Endothelial cell of hepatic sinusoid (primary cell): ENCODE measurements at regions not wholly inside any gene's neighbourhood (a gene's known extent, or its start where the extent isn't known, plus 50 kb on each side); places are given as distances from the start of the nearest gene placed in this dataset.

Source experiments
- in situ Hi-C: cut with HindIII; loops from 2 replicates; pipeline ENCODE4 v1.10.0; 2017; ENCODE audit warnings: low sequenced_read_pairs

GRCh38 chr14:76551906-76552305, 176.0 kb downstream of the ESRRB start:
- in situ Hi-C loops = no loop called here

GRCh38 chr14:76564471-76565422, 188.8 kb downstream of the ESRRB start:
- in situ Hi-C loops = loop anchor here (10.0 kb wide), 1 partner anchor 90 kb away; no protein-coding TSS in a partner anchor

DNA sequence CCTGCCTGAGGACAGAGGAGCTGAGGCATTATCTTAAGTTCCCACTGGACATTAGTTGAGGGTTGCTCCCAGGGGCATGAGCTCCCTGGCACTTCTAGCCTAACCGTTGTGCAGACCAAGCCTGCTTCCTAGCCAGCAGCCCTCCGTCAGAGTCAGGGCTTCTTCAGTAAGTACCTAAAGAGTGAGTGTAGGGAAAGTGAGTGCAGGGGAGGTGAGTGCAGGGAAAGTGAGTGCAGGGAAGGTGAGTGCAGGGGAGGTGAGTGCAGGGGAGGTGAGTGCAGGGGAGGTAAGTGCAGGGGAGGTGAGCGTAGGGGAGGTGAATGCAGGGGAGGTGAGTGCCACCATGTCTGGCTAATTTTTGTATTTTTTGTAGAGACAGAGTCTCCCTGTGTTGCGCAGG, 190.5 kb downstream of the ESRRB start:
- in situ Hi-C loops = loop anchor here (10.0 kb wide), 1 partner anchor 92 kb away; no protein-coding TSS in a partner anchor

GRCh38 chr14:76574416-76575095, 186.7 kb upstream of the VASH1 start:
- in situ Hi-C loops = loop anchor here (5.0 kb wide), 1 partner anchor 37 kb away; no protein-coding TSS in a partner anchor

GRCh38 chr14:76575108-76575507, 186.2 kb upstream of the VASH1 start:
- in situ Hi-C loops = no loop called here

DNA sequence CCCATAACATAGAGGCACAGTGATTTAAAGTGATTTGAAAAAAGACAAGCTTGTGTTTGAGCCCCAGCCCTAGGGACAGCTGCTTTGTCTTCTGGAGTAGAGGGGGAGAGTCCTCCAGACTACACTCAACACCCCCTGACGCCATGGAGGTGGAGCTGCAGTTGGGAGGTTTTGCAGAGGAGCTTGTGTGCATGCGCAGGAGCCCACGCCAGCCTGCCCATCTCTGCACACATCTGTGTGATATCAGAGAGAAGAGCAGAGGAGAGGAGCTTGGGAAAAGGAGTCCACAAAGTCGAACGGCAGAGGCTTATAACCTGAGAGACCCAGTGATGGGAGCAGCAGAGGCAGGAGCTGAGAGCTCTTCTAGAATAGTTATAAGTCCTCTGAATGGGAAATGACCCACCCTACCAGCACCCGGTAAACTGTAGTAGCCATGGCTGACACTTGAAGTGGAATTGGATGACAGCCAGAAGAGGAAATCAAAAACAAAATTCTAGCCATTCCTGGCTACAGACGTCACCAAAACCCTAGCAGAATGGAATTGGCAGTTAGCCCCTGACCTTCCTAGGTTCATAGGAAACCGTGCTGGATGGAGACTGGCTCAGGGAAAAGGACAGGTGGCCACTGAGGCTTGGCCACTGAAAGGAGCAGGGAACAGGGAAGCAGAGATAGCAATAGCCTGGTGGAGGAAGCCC, 185.1 kb upstream of the VASH1 start:
- in situ Hi-C loops = no loop called here

- in situ Hi-C loops = no loop called here
Measured at GRCh38 chr14:76577090-76577489, 184.2 kb upstream of the VASH1 start.

DNA sequence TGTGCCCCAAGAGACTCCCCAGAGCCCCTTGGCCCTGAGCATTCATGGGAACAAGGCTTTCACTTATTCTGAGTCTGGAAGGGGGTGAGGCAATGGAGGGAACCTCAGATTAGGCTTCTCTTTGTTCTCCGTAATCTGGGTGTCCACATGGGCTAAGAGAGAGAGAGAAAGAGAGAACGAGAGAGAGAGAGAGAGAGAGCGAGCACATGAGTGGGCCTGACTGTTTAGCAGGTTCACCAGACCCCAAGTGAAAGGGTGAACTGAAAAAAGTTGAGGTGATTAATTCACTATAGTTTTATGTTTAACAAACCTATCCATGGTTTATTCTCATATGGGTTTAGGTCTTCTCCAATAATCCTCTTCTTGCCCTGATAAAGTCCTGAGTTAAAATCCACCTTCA, 183.4 kb upstream of the VASH1 start:
- in situ Hi-C loops = no loop called here

- in situ Hi-C loops = no loop called here
Measured at GRCh38 chr14:76580399-76580798, 180.9 kb upstream of the VASH1 start.

GRCh38 chr14:76580967-76581366, 180.3 kb upstream of the VASH1 start:
- in situ Hi-C loops = no loop called here

- in situ Hi-C loops = no loop called here
Measured at GRCh38 chr14:76581592-76581991, 179.7 kb upstream of the VASH1 start.

DNA sequence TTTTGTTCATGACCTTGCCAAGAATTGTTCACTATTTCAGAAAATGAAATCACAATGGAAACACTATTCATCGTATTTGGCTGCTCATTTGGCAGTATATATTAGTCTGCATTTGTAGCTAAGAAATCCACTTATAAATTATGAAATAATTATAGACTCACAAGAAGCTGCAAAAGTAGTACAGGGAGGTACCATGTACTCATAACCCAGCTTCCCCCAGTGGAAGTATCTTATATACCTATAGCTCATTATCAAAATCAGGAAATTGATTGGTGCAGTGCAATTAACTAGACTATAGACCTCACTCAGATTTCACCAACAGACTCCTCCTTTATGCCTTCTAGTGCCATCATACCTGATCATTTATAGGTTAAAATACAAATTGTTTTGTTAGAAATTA, 178.8 kb upstream of the VASH1 start:
- in situ Hi-C loops = no loop called here

GRCh38 chr14:76583174-76583573, 178.1 kb upstream of the VASH1 start:
- in situ Hi-C loops = no loop called here

DNA sequence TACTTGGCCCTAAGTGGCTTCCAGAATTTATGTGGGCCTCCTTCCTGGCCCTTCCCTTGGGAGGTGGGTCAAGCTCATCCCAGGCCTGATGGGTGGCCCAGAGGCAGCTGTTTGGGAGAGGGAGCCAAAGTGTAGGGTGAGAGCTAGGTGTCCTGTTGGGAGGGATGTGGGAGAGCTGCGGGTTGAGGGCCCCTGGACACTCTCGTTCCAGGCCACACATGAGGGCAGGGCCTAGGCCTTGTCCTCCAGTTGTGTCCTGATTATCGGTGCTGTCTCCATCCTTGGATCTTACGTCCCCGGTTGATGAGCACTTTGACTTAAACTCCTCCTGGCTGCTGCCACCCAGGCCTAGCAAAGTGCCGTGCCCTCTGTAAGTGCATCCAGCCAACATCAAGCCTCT, 177.5 kb upstream of the VASH1 start:
- in situ Hi-C loops = no loop called here

DNA sequence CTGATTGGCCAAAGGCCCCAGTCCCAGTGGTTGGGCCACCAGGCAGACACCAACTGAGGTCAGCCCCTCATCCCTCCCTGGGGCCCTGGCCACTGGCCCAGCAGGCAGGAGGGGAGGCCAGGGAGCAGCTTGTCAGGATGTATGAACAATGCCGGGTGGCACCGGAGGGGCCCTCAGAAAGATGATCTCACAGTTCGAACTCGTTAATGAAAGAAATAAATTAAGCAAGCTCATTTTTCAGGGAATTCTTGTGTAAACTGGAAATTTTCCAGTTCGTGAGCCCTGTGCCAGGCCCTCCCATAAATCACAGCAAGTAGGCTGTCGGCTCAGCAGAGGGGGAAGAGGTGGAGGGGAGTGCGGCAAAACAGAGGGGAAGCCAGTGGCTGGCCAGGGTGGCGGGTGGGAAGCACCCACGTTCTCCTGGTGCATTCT, 177.0 kb upstream of the VASH1 start:
- in situ Hi-C loops = no loop called here

GRCh38 chr14:76585616-76586015, 175.7 kb upstream of the VASH1 start:
- in situ Hi-C loops = no loop called here

GRCh38 chr14:76589246-76589645, 172.0 kb upstream of the VASH1 start:
- in situ Hi-C loops = no loop called here

- in situ Hi-C loops = no loop called here
Measured at GRCh38 chr14:76591266-76591665, 170.0 kb upstream of the VASH1 start.

GRCh38 chr14:76595266-76595665, 166.0 kb upstream of the VASH1 start:
- in situ Hi-C loops = no loop called here

- in situ Hi-C loops = no loop called here
Measured at GRCh38 chr14:76597387-76597786, 163.9 kb upstream of the VASH1 start.

DNA sequence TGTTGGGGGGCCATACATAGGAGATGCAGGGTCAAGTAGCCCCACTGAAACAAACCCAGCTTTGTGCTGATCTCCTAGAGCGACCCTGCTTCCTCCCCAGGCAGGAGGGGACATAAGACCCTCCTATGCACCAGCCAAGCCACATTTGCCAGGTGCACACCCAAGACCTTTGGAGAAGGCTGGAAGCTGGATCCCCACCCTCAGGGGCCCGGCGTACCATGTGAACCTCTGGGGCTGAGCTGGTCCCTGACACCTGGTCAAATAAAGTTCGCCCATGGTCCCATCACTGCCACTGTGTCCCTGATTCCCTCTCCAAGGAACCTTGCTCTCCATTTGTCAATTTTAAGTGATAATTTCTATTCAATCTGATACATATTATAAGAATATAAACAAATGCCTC, 162.1 kb upstream of the VASH1 start:
- in situ Hi-C loops = no loop called here
